Right lobe of liver (tissue), 4 donors: ENCODE measurements at regions not wholly inside any gene's neighbourhood (a gene's known extent, or its start where the extent isn't known, plus 50 kb on each side); places are given as distances from the start of the nearest gene placed in this dataset.

ENCODE experiments used
- CTCF ChIP-seq, 4 donors: fragments of 200-600 bp in 3 of 4; fragments of 450-650 bp in 1 of 4; IDR thresholded peaks; one replicate each; pipeline versions ENCODE4 v1.5.1 to v1.8.0; 2016 to 2022; ENCODE audit warnings: antibody characterized with exemption in 4 of 4, mild to moderate bottlenecking in 2 of 4
- POLR2A ChIP-seq: fragments of 450-650 bp; IDR thresholded peaks from one replicate; pipeline ENCODE4 v1.6.1; 2017; ENCODE audit warnings: antibody characterized with exemption, mild to moderate bottlenecking
- donor health status: DM: no; HTN: no; CAD: no.
- donor health status: DM: no; HTN: no; CAD: no.
- donor health status: DM: no; HTN: yes; CAD: no.

GRCh38 chr10:59068581-59069191 is 107.8 kb upstream of the PHYHIPL start:
- TF ChIP-seq CTCF (IDR thresholded peaks at IDR 0.05) (no peak), POLR2A (no peak)
